ENCODE measurements at regions not wholly inside any gene's neighbourhood (a gene's known extent, or its start where the extent isn't known, plus 50 kb on each side); places are given as distances from the start of the nearest gene placed in this dataset.

GRCh38 chr5:29193972-29194371 is 1999.5 kb upstream of the CDH6 start:
- TF ChIP-seq ZFX (IDR thresholded peaks at IDR 0.05; ENCODE audit: borderline replicate concordance): no peak
- no peak for TF ChIP-seq CTCF (IDR thresholded peaks at IDR 0.05)
